Erythroblast (primary cell): ENCODE measurements at regions not wholly inside any gene's neighbourhood (a gene's known extent, or its start where the extent isn't known, plus 50 kb on each side); places are given as distances from the start of the nearest gene placed in this dataset.

Source experiments
- GATA1 ChIP-seq: IDR thresholded peaks from 2 replicates; pipeline ENCODE4 v1.6.1; 2011; ENCODE audit warnings: low read depth, mild to moderate bottlenecking, control low read depth, low read length, moderate library complexity
- POLR2A ChIP-seq: IDR thresholded peaks from 2 replicates; pipeline ENCODE4 v1.6.1; 2011; ENCODE audit warnings: mild to moderate bottlenecking, low read length

DNA sequence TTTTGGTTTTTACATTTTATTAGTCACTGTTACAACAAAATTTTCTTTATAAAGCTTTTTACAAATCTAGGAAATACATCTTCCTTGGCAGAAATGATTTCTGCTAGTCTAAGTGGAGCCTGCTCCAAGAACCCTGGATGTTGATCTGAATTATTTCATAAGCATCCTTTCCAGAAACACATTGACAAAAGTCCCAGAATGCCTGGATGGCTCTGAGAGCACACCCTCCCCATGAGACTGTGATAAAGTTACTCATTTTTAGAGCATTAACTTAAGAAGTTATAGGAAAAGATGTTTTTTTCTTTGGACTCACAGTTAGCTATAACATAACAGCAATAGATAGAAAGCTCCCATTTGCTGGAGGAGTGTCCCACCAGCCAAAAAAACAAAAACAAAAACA, 559.6 kb upstream of the SPRY2 start:
- TF ChIP-seq POLR2A (no peak), GATA1 (no peak)
